ENCODE measurements at regions not wholly inside any gene's neighbourhood (a gene's known extent, or its start where the extent isn't known, plus 50 kb on each side); places are given as distances from the start of the nearest gene placed in this dataset.

GRCh38 chr1:112196008-112196588, 199.9 kb upstream of the CTTNBP2NL start:
- Mint-ChIP-seq H3K27me3 (ENCODE audit: insufficient read depth, low read depth, poor library complexity) (no peaks in the 10 kb centered on the region), H3K9me3 (peaks cover 2% of the 10 kb centered on the region; the same call in 1 of the 3 replicates), H3K27ac (no peak overlapping the region), H3K4me1 (no peaks in the 10 kb centered on the region), H3K4me3 (no peak overlapping the region), H3K36me3 (ENCODE audit: low read depth) (no peaks in the 10 kb centered on the region)
- H3F3A ChIP-seq (replicated peaks; ENCODE audit: low read depth), result no peaks in the 10 kb centered on the region
- no peaks in the 10 kb centered on the region for H3K79me2 ChIP-seq (replicated peaks; ENCODE audit: insufficient read depth)
- no peaks in the 10 kb centered on the region for H4K20me1 ChIP-seq (replicated peaks; ENCODE audit: insufficient read depth)
- no peak for TF ChIP-seq ZNF331 (CRISPR knock-in tag; IDR thresholded peaks at IDR 0.05; ENCODE audit: low read depth)
- TF ChIP-seq EZH2 (IDR thresholded peaks at IDR 0.05; ENCODE audit: low read depth, unreplicated experiment), result no peak
- TF ChIP-seq ZNF114 (CRISPR knock-in tag; IDR thresholded peaks at IDR 0.05), result no peak
- no peak for TF ChIP-seq NANOG (IDR thresholded peaks at IDR 0.05; ENCODE audit: borderline replicate concordance)
- TF ChIP-seq EZH2phosphoT487 (IDR thresholded peaks at IDR 0.05; ENCODE audit: unreplicated experiment), result no peak
- TF ChIP-seq REST (IDR thresholded peaks at IDR 0.05; ENCODE audit: unreplicated experiment), result no peak
- TF ChIP-seq POLR2AphosphoS5 (IDR thresholded peaks at IDR 0.05; ENCODE audit: low read depth), result no peak
- no peak for TF ChIP-seq JUNB (IDR thresholded peaks at IDR 0.05; ENCODE audit: unreplicated experiment)
- no peak for TF ChIP-seq ETS1 (IDR thresholded peaks at IDR 0.05)
- TF ChIP-seq ZNF462 (CRISPR knock-in tag; IDR thresholded peaks at IDR 0.05), result no peak
- no peak for TF ChIP-seq CREB1 (CRISPR knock-in tag; IDR thresholded peaks at IDR 0.05; ENCODE audit: low read depth)
- TF ChIP-seq CTCF (conservative IDR thresholded peaks at IDR 0.05; ENCODE audit: low read depth in 2 of 2), result no peak
- no peak for TF ChIP-seq STAT1 (IDR thresholded peaks at IDR 0.05; ENCODE audit: unreplicated experiment)
- H3K27ac ChIP-seq (ENCODE audit: low read depth), result no peak overlapping the region
- H3K4me1 ChIP-seq (ENCODE audit: insufficient read depth), result no peaks in the 10 kb centered on the region
- H2AFZ ChIP-seq, result no peak overlapping the region
- 0 out of 2 replicates have a peak, but pooled peaks cover 2% of the 10 kb centered on the region for H3K9me2 ChIP-seq (ENCODE audit: insufficient read depth)
- H3K36me3 ChIP-seq (ENCODE audit: insufficient read depth), result no peaks in the 10 kb centered on the region
- no peak overlapping the region for H3K4me2 ChIP-seq
- no peak for DNase-seq (ENCODE audit: low spot score)
- H3K27me3 ChIP-seq (ENCODE audit: insufficient read depth), result no peaks in the 10 kb centered on the region
- no peak overlapping the region for H3K4me3 ChIP-seq
- no peak for ATAC-seq
